ENCODE measurements at regions not wholly inside any gene's neighbourhood (a gene's known extent, or its start where the extent isn't known, plus 50 kb on each side); places are given as distances from the start of the nearest gene placed in this dataset.

- Histone ChIP-seq H3F3A (ENCODE audit: insufficient read depth) (no peaks in the 10 kb centered on the region), H3K9ac (no peak overlapping the region), H3K4me1 (ENCODE audit: insufficient read depth) (no peaks in the 10 kb centered on the region), H3K27me3 (replicated peaks; ENCODE audit: insufficient read depth) (no peaks in the 10 kb centered on the region), H3K9me2 (ENCODE audit: insufficient read depth) (no peaks in the 10 kb centered on the region), H3K27ac (no peak overlapping the region), H2AFZ (no peak overlapping the region), H3K4me3 (no peak overlapping the region), H3K9me3 (ENCODE audit: low read depth) (no peaks in the 10 kb centered on the region), H4K20me1 (ENCODE audit: insufficient read depth) (no peaks in the 10 kb centered on the region), H3K36me3 (ENCODE audit: low read depth) (no peaks in the 10 kb centered on the region), H3K4me2 (ENCODE audit: unreplicated experiment) (no peak overlapping the region), H3K79me2 (ENCODE audit: insufficient read depth) (no peaks in the 10 kb centered on the region)
- no peak for TF ChIP-seq EZH2 (IDR thresholded peaks at IDR 0.05; ENCODE audit: insufficient read depth, poor library complexity, severe bottlenecking)
- TF ChIP-seq EZH2phosphoT487 (IDR thresholded peaks at IDR 0.05; ENCODE audit: insufficient read depth, low read depth), result no peak
- in situ Hi-C loops (cut with MboI), result no loop called here
- DNase-seq, result no peak
- WGBS, 2 experiments (ENCODE audit: low coverage in 1 of 2, low lambda C conversion rate in 2 of 2, missing lambda C conversion rate in 2 of 2), result 78% methylated on average over 40 to 52 of the region's 52 CpGs
Measured at GRCh38 chr18:78925557-78926242, 53.9 kb upstream of the SALL3 start.

- 64 to 66% methylated on average over 9 to 12 of the region's 12 CpGs for WGBS, 2 experiments (ENCODE audit: low coverage in 1 of 2, low lambda C conversion rate in 2 of 2, missing lambda C conversion rate in 2 of 2)
- Histone ChIP-seq H2AFZ (no peak overlapping the region), H3K36me3 (ENCODE audit: low read depth) (no peaks in the 10 kb centered on the region), H3K9me2 (ENCODE audit: insufficient read depth) (no peaks in the 10 kb centered on the region), H3K79me2 (ENCODE audit: insufficient read depth) (no peaks in the 10 kb centered on the region), H3K9me3 (ENCODE audit: low read depth) (no peaks in the 10 kb centered on the region), H3K9ac (no peak overlapping the region), H3K27ac (no peak overlapping the region), H3K4me2 (ENCODE audit: unreplicated experiment) (no peak overlapping the region), H3K27me3 (replicated peaks; ENCODE audit: insufficient read depth) (no peaks in the 10 kb centered on the region), H3F3A (ENCODE audit: insufficient read depth) (no peaks in the 10 kb centered on the region), H3K4me3 (no peak overlapping the region), H4K20me1 (ENCODE audit: insufficient read depth) (no peaks in the 10 kb centered on the region), H3K4me1 (ENCODE audit: insufficient read depth) (no peaks in the 10 kb centered on the region)
- TF ChIP-seq EZH2phosphoT487 (IDR thresholded peaks at IDR 0.05; ENCODE audit: insufficient read depth, low read depth), result no peak
- no peak for TF ChIP-seq EZH2 (IDR thresholded peaks at IDR 0.05; ENCODE audit: insufficient read depth, poor library complexity, severe bottlenecking)
- in situ Hi-C loops (cut with MboI), result no loop called here
- no peak for DNase-seq
Measured at GRCh38 chr18:78926243-78926615, 53.4 kb upstream of the SALL3 start.

GRCh38 chr18:78927156-78927555 is 52.5 kb upstream of the SALL3 start:
- in situ Hi-C loops (cut with MboI), result no loop called here
- TF ChIP-seq EZH2phosphoT487 (IDR thresholded peaks at IDR 0.05; ENCODE audit: insufficient read depth, low read depth) (no peak), EZH2 (IDR thresholded peaks at IDR 0.05; ENCODE audit: insufficient read depth, poor library complexity, severe bottlenecking) (no peak)
- Histone ChIP-seq H3K9me3 (ENCODE audit: low read depth) (no peaks in the 10 kb centered on the region), H3K27me3 (replicated peaks; ENCODE audit: insufficient read depth) (no peaks in the 10 kb centered on the region), H4K20me1 (ENCODE audit: insufficient read depth) (no peaks in the 10 kb centered on the region), H3F3A (ENCODE audit: insufficient read depth) (no peaks in the 10 kb centered on the region), H2AFZ (no peak overlapping the region), H3K4me3 (no peak overlapping the region), H3K79me2 (ENCODE audit: insufficient read depth) (no peaks in the 10 kb centered on the region), H3K4me2 (ENCODE audit: unreplicated experiment) (no peak overlapping the region), H3K9me2 (ENCODE audit: insufficient read depth) (no peaks in the 10 kb centered on the region), H3K27ac (no peak overlapping the region), H3K36me3 (ENCODE audit: low read depth) (no peaks in the 10 kb centered on the region), H3K9ac (no peak overlapping the region), H3K4me1 (ENCODE audit: insufficient read depth) (no peaks in the 10 kb centered on the region)
- DNase-seq, result no peak
- WGBS, 2 experiments (ENCODE audit: low coverage in 1 of 2, low lambda C conversion rate in 2 of 2, missing lambda C conversion rate in 2 of 2), result 35 to 37% methylated on average over 10 of the region's 10 CpGs

- no peak for DNase-seq
- Histone ChIP-seq H3K9me2 (ENCODE audit: insufficient read depth) (no peaks in the 10 kb centered on the region), H3K9ac (no peak overlapping the region), H3F3A (ENCODE audit: insufficient read depth) (no peaks in the 10 kb centered on the region), H3K79me2 (ENCODE audit: insufficient read depth) (no peaks in the 10 kb centered on the region), H3K36me3 (ENCODE audit: low read depth) (no peaks in the 10 kb centered on the region), H3K27ac (no peak overlapping the region), H3K4me2 (ENCODE audit: unreplicated experiment) (no peak overlapping the region), H2AFZ (no peak overlapping the region), H3K4me3 (no peak overlapping the region), H3K4me1 (ENCODE audit: insufficient read depth) (no peaks in the 10 kb centered on the region), H4K20me1 (ENCODE audit: insufficient read depth) (no peaks in the 10 kb centered on the region), H3K9me3 (ENCODE audit: low read depth) (no peaks in the 10 kb centered on the region), H3K27me3 (replicated peaks; ENCODE audit: insufficient read depth) (no peaks in the 10 kb centered on the region)
- 41% methylated on average over 11 of the region's 11 CpGs for WGBS, 2 experiments (ENCODE audit: low coverage in 1 of 2, low lambda C conversion rate in 2 of 2, missing lambda C conversion rate in 2 of 2)
- TF ChIP-seq EZH2phosphoT487 (IDR thresholded peaks at IDR 0.05; ENCODE audit: insufficient read depth, low read depth) (no peak), EZH2 (IDR thresholded peaks at IDR 0.05; ENCODE audit: insufficient read depth, poor library complexity, severe bottlenecking) (no peak)
- in situ Hi-C loops (cut with MboI), result no loop called here
Measured at GRCh38 chr18:78927616-78928015, 52.0 kb upstream of the SALL3 start.

GRCh38 chr18:78928076-78928475 is 51.5 kb upstream of the SALL3 start:
- 52% methylated on average over 16 of the region's 16 CpGs for WGBS, 2 experiments (ENCODE audit: low coverage in 1 of 2, low lambda C conversion rate in 2 of 2, missing lambda C conversion rate in 2 of 2)
- Histone ChIP-seq H3K4me3 (no peak overlapping the region), H3K27me3 (replicated peaks; ENCODE audit: insufficient read depth) (no peaks in the 10 kb centered on the region), H3K79me2 (ENCODE audit: insufficient read depth) (no peaks in the 10 kb centered on the region), H2AFZ (no peak overlapping the region), H4K20me1 (ENCODE audit: insufficient read depth) (no peaks in the 10 kb centered on the region), H3K36me3 (ENCODE audit: low read depth) (no peaks in the 10 kb centered on the region), H3K9me2 (ENCODE audit: insufficient read depth) (no peaks in the 10 kb centered on the region), H3K4me2 (ENCODE audit: unreplicated experiment) (no peak overlapping the region), H3K9ac (no peak overlapping the region), H3F3A (ENCODE audit: insufficient read depth) (no peaks in the 10 kb centered on the region), H3K27ac (no peak overlapping the region), H3K4me1 (ENCODE audit: insufficient read depth) (no peaks in the 10 kb centered on the region), H3K9me3 (ENCODE audit: low read depth) (no peaks in the 10 kb centered on the region)
- in situ Hi-C loops (cut with MboI), result no loop called here
- no peak for DNase-seq
- TF ChIP-seq EZH2phosphoT487 (IDR thresholded peaks at IDR 0.05; ENCODE audit: insufficient read depth, low read depth), result no peak
- TF ChIP-seq EZH2 (IDR thresholded peaks at IDR 0.05; ENCODE audit: insufficient read depth, poor library complexity, severe bottlenecking), result no peak
